ENCODE measurements at regions not wholly inside any gene's neighbourhood (a gene's known extent, or its start where the extent isn't known, plus 50 kb on each side); places are given as distances from the start of the nearest gene placed in this dataset.

DNA sequence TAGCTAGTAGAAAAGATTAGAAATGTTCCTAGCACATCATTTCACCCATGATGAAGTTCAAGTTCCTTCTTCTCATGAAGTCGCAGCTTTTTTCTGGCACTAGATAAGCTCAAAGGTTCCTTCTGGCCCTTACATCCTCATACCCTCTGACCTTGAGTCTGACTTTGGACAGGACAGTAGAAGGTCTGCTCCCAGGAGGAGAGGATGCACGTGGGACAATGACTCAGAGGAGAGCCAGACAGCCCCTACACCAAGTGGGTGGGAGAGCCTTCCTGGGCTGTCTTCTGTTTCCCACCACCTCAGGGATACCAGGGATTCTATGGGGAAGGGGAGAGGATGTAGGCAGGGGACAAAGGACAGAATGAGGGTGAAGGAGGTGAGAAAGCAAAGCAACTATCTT lies 86.0 kb downstream of the HHIPL2 start:
- H3K4me3 ChIP-seq (ENCODE audit: control insufficient read depth, low read depth, low read length) = no peak overlapping the region
- TF ChIP-seq, protein P1, sequence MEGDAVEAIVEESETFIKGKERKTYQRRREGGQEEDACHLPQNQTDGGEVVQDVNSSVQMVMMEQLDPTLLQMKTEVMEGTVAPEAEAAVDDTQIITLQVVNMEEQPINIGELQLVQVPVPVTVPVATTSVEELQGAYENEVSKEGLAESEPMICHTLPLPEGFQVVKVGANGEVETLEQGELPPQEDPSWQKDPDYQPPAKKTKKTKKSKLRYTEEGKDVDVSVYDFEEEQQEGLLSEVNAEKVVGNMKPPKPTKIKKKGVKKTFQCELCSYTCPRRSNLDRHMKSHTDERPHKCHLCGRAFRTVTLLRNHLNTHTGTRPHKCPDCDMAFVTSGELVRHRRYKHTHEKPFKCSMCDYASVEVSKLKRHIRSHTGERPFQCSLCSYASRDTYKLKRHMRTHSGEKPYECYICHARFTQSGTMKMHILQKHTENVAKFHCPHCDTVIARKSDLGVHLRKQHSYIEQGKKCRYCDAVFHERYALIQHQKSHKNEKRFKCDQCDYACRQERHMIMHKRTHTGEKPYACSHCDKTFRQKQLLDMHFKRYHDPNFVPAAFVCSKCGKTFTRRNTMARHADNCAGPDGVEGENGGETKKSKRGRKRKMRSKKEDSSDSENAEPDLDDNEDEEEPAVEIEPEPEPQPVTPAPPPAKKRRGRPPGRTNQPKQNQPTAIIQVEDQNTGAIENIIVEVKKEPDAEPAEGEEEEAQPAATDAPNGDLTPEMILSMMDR (IDR thresholded peaks at IDR 0.05; ENCODE audit: control insufficient read depth, insufficient read depth, low read depth, low read length, missing control alignments) = no peak
- no peak for DNase-seq (ENCODE audit: low read depth)

DNA sequence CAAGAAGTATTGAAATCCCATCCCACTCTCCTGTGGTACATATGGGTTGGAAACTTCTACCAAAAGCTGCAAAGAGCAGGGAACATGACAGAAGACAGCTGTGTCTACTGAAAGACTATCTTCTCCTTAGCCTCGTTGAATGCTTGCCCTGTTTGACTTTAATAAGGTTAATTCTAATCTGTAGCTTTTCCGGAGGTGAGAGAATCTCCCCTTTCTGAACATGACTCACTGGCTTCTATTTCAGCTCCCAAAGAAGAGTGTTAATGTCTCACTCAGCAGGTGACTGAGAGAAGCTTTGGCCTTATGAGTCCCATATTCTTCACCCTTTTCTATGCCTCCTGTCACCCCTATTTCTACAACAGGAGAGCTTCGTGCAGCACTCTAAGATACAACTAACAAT lies 88.3 kb downstream of the HHIPL2 start:
- TF ChIP-seq, protein P1 (IDR thresholded peaks at IDR 0.05; ENCODE audit: control insufficient read depth, insufficient read depth, low read depth, low read length, missing control alignments) = no peak
- DNase-seq (ENCODE audit: low read depth) = no peak
- H3K4me3 ChIP-seq (ENCODE audit: control insufficient read depth, low read depth, low read length) = no peak overlapping the region

DNA sequence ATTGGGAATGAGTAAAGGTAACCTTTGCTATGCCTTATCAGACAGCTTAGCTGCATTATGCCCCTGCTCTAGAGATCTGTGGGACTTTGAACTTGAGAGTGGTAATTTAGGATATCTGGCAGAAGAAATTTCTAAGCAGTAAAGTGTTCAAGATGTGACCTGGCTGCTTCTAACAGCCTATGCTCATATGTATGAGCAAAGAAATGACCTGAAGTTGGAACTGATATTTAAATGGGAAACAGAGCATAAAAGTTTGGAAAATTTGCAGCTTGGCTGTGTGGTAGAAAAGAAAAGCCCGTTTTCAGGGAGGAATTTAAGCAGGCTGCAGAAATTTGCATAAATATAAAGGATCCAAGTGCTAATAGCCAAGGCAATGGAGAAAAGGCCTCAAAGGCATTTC lies 90.4 kb downstream of the HHIPL2 start:
- H3K4me3 ChIP-seq (ENCODE audit: control insufficient read depth, low read depth, low read length) = no peak overlapping the region
- no peak for DNase-seq (ENCODE audit: low read depth)
- TF ChIP-seq, protein P1 (IDR thresholded peaks at IDR 0.05; ENCODE audit: control insufficient read depth, insufficient read depth, low read depth, low read length, missing control alignments) = no peak

DNA sequence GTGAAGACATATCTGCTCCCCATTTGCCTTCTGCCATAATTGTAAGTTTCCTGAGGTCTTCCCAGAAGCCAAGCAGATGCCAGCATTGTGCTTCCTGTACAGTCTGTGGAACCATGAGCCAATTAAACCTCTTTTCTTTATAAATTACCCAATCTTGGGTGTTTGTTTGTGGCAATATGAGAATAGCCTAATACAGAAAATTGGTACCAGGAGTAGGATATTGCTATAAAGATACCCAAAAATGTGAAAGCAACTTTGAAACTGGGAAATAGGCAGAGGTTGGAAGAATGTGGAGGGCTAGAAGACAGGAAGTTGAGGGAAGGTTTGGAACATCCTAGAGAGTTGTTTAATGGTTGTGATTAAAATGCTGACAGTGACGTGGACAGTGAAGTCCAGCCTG lies 90.8 kb downstream of the HHIPL2 start:
- TF ChIP-seq, protein P1 (IDR thresholded peaks at IDR 0.05; ENCODE audit: control insufficient read depth, insufficient read depth, low read depth, low read length, missing control alignments) = no peak
- no peak for DNase-seq (ENCODE audit: low read depth)
- no peak overlapping the region for H3K4me3 ChIP-seq (ENCODE audit: control insufficient read depth, low read depth, low read length)

DNA sequence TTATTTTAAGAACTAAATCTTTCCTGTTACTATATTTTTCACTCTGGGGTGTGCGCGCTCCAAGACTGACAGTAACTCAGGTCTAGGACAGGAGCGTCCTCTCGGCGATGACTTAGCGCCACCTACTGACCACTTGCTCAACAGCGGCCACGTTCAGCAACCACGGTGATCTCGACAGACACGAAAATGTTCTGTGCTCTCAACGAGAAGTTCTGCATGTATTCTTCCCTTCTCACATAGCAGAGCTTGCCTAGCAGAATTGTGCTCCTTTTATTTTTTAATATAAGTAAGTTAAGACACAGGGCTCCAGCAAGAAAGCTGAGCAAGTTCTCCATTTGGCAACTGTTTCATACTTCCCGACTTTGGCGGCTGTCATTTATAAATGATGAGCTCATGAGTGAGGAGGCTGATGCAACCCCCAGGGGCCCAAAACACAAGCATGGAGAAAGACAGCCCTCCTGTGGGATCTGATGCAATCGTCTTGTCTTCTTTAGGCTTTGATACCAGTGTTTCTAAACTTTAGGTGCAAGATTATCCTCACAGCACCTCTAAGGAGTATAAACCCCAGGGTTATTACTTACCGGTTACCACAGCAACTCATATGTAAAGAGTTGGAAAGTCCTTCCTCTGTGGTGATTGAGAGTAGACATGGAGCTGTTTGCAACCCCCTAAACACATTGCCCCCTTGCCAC lies 92.6 kb downstream of the HHIPL2 start:
- peak; percentile 72 for DNase-seq (ENCODE audit: low read depth)
- TF ChIP-seq, protein P1 (IDR thresholded peaks at IDR 0.05; ENCODE audit: control insufficient read depth, insufficient read depth, low read depth, low read length, missing control alignments) = peak; percentile 91
- H3K4me3 ChIP-seq (ENCODE audit: control insufficient read depth, low read depth, low read length) = no peak overlapping the region

DNA sequence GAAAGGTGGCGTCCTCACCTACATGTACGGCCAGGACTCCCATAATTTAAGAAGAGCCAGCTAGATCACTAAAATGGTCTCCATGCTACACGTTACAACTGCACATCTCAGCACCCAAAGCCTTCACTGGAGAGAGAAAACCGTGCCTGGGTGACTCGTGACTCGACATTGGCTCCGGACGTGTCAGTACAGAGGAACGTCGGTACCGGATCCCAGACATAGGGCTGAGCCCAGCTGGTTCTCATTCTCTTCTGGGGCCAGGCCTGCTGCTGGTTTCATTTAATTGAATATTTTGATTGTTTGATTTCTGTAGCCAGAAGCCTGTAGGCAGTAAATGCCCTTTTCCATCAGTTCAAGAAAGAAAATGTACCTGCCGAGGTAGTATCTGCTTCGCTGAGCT lies 93.1 kb downstream of the HHIPL2 start:
- no peak overlapping the region for H3K4me3 ChIP-seq (ENCODE audit: control insufficient read depth, low read depth, low read length)
- TF ChIP-seq, protein P1 (IDR thresholded peaks at IDR 0.05; ENCODE audit: control insufficient read depth, insufficient read depth, low read depth, low read length, missing control alignments) = no peak
- peak; percentile 42 for DNase-seq (ENCODE audit: low read depth)

All from AG09309 (cell line).